ENCODE measurements at regions not wholly inside any gene's neighbourhood (a gene's known extent, or its start where the extent isn't known, plus 50 kb on each side); places are given as distances from the start of the nearest gene placed in this dataset.

- DNase-seq = no peak
These were observed 53.7 kb downstream of the RPS12 start for GRCh38 chr6:132868057-132868456.

- DNase-seq = no peak
These were observed 58.6 kb downstream of the RPS12 start for GRCh38 chr6:132872923-132873322.

GRCh38 chr6:132877003-132877402, 62.6 kb downstream of the RPS12 start:
- DNase-seq = no peak

GRCh38 chr6:132887204-132887603, 72.8 kb downstream of the RPS12 start:
- DNase-seq = no peak

- no peak for DNase-seq
These were observed 74.3 kb downstream of the RPS12 start for GRCh38 chr6:132888701-132889100.

GRCh38 chr6:132892929-132893771, 78.8 kb downstream of the RPS12 start:
- no peak for DNase-seq

GRCh38 chr6:132893772-132894490, 79.6 kb downstream of the RPS12 start:
- DNase-seq = no peak

- no peak for DNase-seq
These were observed 84.0 kb downstream of the RPS12 start for GRCh38 chr6:132898376-132898775.

GRCh38 chr6:132900849-132901248, 86.5 kb downstream of the RPS12 start:
- no peak for DNase-seq

- no peak for DNase-seq
These were observed 88.5 kb downstream of the RPS12 start for GRCh38 chr6:132902901-132903300.

GRCh38 chr6:132907231-132907630, 92.9 kb downstream of the RPS12 start:
- no peak for DNase-seq

- no peak for DNase-seq
These were observed 93.5 kb downstream of the RPS12 start for GRCh38 chr6:132907914-132908313.

- DNase-seq = no peak
These were observed 95.4 kb downstream of the RPS12 start for GRCh38 chr6:132909742-132910141.

- DNase-seq = no peak
These were observed 96.4 kb downstream of the RPS12 start for GRCh38 chr6:132910759-132911158.

- no peak for DNase-seq
These were observed 104.9 kb downstream of the RPS12 start for GRCh38 chr6:132919045-132919860.

GRCh38 chr6:132927713-132928112, 113.3 kb downstream of the RPS12 start:
- DNase-seq = no peak

GRCh38 chr6:132929141-132929540, 114.8 kb downstream of the RPS12 start:
- no peak for DNase-seq

- DNase-seq = no peak
These were observed 116.9 kb downstream of the RPS12 start for GRCh38 chr6:132931313-132931712.

- no peak for DNase-seq
These were observed 117.7 kb downstream of the RPS12 start for GRCh38 chr6:132931936-132932514.

- DNase-seq = no peak
These were observed 118.2 kb downstream of the RPS12 start for GRCh38 chr6:132932588-132932987.

GRCh38 chr6:132933090-132933489, 118.7 kb downstream of the RPS12 start:
- no peak for DNase-seq

- no peak for DNase-seq
These were observed 120.1 kb downstream of the RPS12 start for GRCh38 chr6:132934496-132934895.

GRCh38 chr6:132936646-132937045, 122.3 kb downstream of the RPS12 start:
- DNase-seq = no peak

Data from NCI-H774 (cell line).